NCI-H2107 (cell line): ENCODE measurements at regions not wholly inside any gene's neighbourhood (a gene's known extent, or its start where the extent isn't known, plus 50 kb on each side); places are given as distances from the start of the nearest gene placed in this dataset.

ENCODE experiments used
- DNase-seq: peaks from one replicate; lab custom pipeline; 2025; lab: John Stamatoyannopoulos, UW

GRCh38 chr1:61627365-61627764 is 97.6 kb downstream of the TM2D1 start:
- DNase-seq = no peak

DNA sequence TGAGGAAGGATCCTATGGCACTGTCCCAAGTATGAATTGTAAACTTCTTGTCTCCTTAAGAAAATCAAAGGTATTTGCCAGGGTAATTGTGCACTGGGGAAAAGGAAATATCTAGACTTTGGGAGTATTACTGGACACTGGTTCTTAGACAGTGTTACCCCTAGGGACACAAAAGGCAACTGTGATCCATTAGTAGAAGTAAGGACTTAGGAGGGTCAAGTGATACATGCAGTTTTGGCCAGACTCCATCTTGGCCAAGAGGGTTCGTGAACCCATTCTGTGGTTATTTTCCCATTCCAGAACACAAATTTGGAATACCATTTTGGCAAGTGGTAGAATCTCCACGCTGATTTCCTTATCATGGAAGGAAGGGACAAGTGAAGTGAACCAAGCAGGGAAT is 98.1 kb downstream of the TM2D1 start:
- DNase-seq = no peak

DNA sequence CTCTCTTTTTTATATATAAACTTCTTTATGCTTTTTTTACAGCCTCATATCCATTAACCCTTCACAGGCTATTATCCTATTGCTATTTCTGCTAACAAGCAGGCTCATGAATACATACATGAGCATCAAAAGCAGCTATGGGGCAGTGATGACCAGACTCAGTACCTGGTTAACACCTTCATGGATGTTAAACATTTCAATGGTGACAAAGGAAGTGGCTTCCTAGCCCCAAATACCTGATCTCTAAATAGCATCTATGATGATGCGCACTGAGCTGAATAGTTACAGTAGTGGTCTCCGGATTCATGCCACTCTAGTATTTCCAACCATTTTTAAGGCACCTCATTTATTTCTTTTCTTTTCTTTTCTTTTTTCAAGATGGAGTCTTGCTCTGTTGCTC is 101.1 kb downstream of the TM2D1 start:
- no peak for DNase-seq

DNA sequence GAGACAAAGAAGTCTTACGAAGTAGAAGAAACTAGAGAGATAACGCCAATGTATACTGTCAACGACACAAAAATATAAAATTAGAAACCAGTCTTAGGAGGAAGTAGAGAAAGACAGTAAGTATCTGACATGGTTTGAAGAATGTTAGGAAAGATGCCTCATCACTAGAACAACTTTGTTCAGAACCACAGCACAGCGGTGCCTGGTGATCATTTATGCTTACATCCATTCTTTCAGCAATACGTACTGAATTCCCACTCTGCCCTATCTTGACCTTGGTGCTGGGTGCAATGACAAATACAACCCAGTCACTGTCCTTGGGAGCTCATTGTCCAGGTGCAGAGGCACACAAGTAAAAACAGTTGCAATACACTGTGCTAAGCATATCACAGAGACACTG is 104.4 kb downstream of the TM2D1 start:
- no peak for DNase-seq

DNA sequence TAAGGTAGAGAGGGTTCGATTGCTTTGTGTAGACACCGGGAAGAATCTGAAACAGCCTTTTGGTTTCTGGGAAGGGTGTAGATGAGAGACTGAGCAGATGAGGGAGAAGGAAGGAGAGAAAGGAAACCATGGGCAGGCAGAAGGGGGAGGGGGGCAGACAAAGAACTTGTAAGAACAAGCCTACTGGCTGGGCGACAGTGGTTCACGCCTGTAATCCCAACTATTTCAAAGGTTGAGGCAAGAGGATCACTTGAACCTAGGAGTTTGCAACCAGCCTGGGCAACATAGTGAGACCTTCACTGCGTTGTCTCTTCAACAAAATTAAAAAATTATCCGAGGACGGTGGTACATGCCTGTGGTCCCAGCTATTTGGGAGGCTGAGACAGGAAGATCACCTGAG is 106.2 kb downstream of the TM2D1 start:
- no peak for DNase-seq

DNA sequence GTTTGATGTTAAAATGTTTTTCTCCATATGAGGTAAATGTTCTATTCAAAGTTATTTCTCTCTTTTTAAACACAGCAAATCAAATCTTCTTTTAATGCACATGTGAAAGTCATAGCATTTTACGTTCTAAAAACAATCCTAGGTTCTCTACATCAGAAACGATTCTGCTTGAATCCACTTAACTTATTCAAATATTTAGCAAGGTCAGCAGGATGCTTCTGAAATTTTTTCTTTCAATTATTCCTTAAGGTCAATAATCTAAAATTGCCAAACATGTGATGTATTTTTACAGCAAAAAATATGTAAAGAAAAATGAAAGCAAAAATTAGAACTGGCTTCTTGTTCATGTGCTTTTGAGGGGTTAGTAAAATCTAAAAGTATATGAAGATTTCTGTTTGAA is 106.7 kb downstream of the TM2D1 start:
- DNase-seq = no peak

GRCh38 chr1:61616830-61617229 is 108.1 kb downstream of the TM2D1 start:
- DNase-seq = no peak

GRCh38 chr1:61612602-61613001 is 112.3 kb downstream of the TM2D1 start:
- DNase-seq = no peak

DNA sequence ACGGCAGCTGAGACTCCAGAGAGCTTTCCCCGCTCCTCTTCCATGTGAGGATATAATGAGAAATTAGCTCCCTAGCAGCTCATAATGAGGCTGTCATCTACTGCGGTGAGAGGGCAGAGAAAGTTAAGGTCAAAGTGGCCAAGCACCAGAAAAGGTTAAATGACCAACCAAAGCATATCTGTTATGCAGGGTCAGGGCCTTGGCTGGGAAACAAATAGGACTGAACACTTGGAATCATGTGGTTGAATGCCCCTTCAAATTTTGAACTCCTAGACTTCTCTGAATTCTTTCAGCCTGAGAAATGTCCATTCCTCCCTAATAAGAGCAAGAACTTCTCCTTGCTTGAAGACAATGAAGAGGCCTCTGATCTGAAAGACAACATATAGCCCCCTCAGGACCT is 115.9 kb downstream of the TM2D1 start:
- no peak for DNase-seq

DNA sequence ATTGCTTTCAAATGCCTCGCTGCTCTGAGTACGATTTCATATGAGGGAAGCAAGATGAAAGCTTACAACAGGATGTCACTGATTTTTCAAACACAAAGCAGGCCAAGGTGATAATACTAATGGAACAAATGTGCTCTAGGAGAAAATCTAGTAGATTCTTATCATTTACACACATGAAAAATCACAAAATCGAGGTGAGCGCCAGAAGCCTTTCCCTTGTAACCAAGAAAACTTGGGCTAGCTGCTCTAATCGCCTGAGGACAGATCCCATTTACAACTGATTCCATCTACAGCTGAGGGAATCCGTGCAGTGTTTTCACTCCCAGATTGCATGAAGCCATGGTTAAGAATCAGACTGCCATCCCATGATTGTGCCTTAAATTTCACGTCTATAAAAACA is 117.5 kb downstream of the TM2D1 start:
- DNase-seq = no peak

GRCh38 chr1:61606448-61607312 is 118.3 kb downstream of the TM2D1 start:
- no peak for DNase-seq

- no peak for DNase-seq
These were observed 119.2 kb downstream of the TM2D1 start for GRCh38 chr1:61605607-61606321.

GRCh38 chr1:61604684-61605083 is 120.3 kb downstream of the TM2D1 start:
- no peak for DNase-seq

GRCh38 chr1:61604261-61604660 is 120.7 kb downstream of the TM2D1 start:
- no peak for DNase-seq

DNA sequence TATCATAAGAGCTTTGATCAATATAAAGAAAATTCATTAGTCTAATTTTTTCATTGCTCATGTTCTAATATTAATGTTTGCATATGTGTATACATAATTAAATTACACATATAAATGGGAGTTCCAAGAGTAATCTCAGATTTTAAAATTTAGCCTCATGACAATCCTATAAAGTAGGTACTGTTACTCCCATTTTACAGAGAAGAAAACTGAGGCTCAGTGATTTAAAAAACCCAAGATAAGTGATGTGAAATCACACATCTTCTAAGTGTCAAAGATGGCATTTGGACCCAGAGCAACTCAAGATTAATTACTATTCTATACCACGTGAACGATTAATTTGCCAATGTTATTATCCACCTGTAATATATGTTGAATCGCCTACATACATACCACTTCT is 122.3 kb downstream of the TM2D1 start:
- no peak for DNase-seq

- DNase-seq = no peak
These were observed 127.3 kb downstream of the TM2D1 start for GRCh38 chr1:61597601-61598000.

GRCh38 chr1:61593331-61593730 is 131.6 kb downstream of the TM2D1 start:
- no peak for DNase-seq

GRCh38 chr1:61591351-61591750 is 133.6 kb downstream of the TM2D1 start:
- no peak for DNase-seq

DNA sequence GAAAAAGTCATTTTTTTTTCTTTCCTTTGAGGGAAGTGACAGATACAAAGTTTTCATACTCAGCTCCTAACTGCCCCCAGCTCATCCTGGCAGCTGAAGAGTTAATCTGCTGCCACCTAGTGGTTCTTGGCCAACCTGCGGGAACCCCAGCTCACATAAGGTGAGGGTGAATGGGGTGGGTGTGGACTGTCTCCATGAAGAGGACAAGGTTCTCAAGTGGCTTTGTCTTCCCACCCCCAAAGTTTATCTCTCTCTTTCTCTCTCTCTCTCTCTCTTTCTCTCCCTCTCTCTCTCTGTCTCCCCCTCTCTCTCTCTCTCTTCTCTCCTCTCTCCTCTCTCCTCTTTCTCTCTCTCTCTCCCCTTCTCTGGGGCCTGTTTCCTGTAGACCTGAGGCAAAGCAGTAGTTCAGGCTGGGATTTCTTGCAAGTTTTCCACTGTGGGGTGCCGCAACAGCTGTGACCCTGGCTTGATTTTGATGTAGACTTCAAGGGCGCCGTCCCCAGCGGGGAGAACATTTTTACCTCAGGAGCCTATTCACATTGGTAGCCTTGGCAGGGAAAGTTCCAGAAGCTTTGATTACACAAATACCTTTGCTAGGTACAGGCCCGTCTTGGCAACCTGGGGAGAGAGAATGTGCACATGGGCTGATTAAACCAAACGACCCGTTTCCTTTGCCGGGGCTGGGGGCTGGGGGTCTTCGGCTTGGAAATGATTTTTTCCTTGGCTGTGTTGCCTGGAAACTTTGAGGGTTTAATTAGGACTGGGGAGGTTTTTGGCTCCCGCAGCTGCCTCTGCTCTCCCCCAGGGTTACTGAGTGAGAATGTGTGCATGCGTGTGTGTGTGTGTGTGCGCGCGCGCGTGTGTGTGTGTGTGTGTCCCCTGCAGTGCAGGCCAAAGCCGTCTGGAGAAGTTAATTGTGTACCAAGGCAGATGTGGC is 135.9 kb downstream of the TM2D1 start:
- DNase-seq = peak; percentile 32

GRCh38 chr1:61585714-61586113 is 139.2 kb downstream of the TM2D1 start:
- no peak for DNase-seq

DNA sequence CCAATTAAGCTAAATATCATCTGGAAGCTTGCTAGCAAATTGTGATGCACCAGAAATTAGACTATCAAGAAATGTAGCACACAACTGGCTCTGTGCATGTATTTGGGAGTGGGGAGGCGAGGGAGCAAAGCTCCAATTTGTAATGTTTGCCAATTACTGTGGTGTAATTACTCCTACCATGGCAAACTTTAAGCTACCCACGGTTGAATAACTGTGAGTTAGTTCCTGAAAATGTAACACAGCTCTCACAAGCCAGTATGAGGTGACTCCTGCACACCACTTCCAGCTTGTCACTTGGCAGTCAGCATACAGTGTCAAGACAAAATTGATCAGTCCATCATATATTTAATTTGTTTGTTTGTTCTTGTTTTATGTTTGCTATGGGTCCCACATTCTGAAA is 141.2 kb downstream of the TM2D1 start:
- DNase-seq = no peak

DNA sequence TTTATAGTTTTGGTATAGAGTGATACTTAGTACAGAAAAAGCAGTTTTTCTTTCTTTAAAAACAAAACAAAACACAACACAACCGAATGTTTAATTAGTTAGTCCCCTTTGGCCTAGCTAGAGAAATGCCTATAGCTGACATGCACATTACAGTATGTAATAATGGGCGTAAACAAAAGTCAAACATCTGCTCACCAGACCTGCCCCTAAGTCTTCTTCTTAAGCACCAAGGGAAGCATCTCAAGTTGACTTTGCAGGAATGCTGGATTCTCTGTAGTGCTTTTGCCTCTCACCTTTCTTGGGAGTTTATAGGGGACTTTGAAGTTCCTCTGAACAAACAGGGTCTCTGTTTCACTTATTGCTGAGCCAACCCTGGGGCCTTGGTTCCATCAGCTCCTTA is 143.7 kb downstream of the TM2D1 start:
- DNase-seq = no peak
